GM12872 (cell line): ENCODE measurements at regions not wholly inside any gene's neighbourhood (a gene's known extent, or its start where the extent isn't known, plus 50 kb on each side); places are given as distances from the start of the nearest gene placed in this dataset.

ENCODE experiments used
- TF ChIP-seq, protein P1 (sequence below): IDR thresholded peaks from 3 replicates; pipeline ENCODE4 v1.5.1; 2011; ENCODE audit warnings: low read depth, mild to moderate bottlenecking, low read length, moderate library complexity; ENCODE audit not compliant: insufficient read depth

DNA sequence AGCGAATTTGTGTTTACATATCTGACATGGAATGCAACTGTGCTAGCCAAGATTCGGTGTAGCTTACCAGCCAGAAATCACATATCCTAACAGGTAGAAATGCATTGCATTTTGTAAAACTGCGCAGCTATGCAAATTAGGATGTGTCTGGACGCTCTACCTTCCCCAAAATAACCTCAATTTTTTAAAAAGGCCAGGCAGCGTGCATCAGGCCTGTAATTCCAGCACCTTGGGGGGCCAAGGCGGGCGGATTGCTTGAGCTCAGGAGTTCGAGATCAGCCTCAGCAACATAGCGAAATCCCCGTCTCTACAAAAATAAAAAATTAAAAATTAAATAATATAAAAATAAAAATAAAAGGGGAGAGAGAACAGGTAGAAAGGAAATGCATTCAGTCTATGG, 305.0 kb downstream of the TYW1 start:
- TF ChIP-seq, protein P1, sequence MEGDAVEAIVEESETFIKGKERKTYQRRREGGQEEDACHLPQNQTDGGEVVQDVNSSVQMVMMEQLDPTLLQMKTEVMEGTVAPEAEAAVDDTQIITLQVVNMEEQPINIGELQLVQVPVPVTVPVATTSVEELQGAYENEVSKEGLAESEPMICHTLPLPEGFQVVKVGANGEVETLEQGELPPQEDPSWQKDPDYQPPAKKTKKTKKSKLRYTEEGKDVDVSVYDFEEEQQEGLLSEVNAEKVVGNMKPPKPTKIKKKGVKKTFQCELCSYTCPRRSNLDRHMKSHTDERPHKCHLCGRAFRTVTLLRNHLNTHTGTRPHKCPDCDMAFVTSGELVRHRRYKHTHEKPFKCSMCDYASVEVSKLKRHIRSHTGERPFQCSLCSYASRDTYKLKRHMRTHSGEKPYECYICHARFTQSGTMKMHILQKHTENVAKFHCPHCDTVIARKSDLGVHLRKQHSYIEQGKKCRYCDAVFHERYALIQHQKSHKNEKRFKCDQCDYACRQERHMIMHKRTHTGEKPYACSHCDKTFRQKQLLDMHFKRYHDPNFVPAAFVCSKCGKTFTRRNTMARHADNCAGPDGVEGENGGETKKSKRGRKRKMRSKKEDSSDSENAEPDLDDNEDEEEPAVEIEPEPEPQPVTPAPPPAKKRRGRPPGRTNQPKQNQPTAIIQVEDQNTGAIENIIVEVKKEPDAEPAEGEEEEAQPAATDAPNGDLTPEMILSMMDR: no peak

GRCh38 chr7:67302113-67303039, 305.7 kb downstream of the TYW1 start:
- TF ChIP-seq, protein P1: no peak

- TF ChIP-seq, protein P1: no peak
Observed at GRCh38 chr7:67306331-67306730, 309.7 kb downstream of the TYW1 start.

- TF ChIP-seq, protein P1: no peak
Observed at GRCh38 chr7:67309764-67310549, 313.3 kb downstream of the TYW1 start.

DNA sequence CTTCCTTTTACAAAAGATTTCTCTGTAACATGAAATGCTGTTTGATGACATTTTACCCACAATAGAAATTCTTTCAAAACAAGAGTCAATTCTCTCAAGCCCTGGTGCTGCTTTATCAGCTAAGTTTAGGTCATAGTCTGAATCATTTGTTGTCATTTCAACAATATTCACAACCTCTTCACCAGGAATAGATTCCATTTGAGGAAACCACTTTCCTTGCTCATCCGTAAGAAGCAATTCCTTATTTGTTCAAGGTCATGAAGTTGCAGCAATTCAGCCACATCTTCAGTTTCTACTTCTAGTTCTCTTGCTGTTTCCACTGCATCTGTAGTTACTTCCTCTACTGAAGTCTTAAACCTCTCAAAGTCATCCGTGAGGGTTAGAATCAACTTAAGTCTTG, 315.3 kb downstream of the TYW1 start:
- TF ChIP-seq, protein P1: no peak

DNA sequence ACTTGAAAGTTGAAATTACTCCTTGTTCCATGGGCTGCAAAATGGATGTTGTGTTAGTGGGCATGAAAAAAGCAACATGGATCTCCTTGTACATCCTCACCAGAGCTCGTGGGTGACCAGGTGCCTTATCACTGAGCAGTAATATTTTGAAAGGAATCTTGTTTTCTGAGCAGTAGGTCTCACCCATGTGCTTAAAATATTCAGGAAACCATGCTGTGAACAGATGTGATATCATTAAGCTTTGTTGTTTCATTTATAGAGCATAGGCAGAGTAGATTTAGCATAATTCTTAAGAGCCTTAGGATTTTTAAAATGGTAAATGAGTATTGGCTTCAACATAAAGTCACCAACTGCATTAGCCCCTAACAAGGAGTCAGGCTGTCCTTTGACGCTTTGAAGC, 316.6 kb downstream of the TYW1 start:
- TF ChIP-seq, protein P1: no peak

- TF ChIP-seq, protein P1: no peak
Observed at GRCh38 chr7:67341153-67341768, 344.6 kb downstream of the TYW1 start.
